ENCODE measurements at regions not wholly inside any gene's neighbourhood (a gene's known extent, or its start where the extent isn't known, plus 50 kb on each side); places are given as distances from the start of the nearest gene placed in this dataset.

DNA sequence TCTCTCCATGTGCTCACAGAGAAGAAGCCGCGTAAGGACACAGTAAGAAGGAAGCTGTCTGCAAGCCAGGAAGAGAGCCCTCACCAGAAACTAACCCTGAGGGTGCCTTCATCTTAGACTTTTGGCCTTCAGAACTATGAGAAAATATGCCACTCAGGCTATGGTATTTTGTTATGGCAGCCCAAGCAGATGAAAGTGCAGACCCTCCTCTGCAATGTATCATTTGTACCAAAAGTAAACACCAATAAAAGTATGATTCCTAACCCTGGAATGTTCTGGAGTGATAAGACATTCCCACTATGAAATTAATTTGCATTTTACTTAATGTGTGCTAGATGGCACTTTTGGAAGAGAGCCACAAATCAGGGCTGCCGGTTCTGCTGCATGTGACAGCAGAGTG, 594.3 kb downstream of the UTRN start:
- TF ChIP-seq EZH2 (IDR thresholded peaks at IDR 0.05; ENCODE audit: borderline replicate concordance, low read depth, low read length, poor library complexity, severe bottlenecking), result no peak
- TF ChIP-seq, protein P1, sequence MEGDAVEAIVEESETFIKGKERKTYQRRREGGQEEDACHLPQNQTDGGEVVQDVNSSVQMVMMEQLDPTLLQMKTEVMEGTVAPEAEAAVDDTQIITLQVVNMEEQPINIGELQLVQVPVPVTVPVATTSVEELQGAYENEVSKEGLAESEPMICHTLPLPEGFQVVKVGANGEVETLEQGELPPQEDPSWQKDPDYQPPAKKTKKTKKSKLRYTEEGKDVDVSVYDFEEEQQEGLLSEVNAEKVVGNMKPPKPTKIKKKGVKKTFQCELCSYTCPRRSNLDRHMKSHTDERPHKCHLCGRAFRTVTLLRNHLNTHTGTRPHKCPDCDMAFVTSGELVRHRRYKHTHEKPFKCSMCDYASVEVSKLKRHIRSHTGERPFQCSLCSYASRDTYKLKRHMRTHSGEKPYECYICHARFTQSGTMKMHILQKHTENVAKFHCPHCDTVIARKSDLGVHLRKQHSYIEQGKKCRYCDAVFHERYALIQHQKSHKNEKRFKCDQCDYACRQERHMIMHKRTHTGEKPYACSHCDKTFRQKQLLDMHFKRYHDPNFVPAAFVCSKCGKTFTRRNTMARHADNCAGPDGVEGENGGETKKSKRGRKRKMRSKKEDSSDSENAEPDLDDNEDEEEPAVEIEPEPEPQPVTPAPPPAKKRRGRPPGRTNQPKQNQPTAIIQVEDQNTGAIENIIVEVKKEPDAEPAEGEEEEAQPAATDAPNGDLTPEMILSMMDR (conservative IDR thresholded peaks at IDR 0.05; ENCODE audit: low read depth, low read length), result no peak
